ENCODE measurements at regions not wholly inside any gene's neighbourhood (a gene's known extent, or its start where the extent isn't known, plus 50 kb on each side); places are given as distances from the start of the nearest gene placed in this dataset.

DNA sequence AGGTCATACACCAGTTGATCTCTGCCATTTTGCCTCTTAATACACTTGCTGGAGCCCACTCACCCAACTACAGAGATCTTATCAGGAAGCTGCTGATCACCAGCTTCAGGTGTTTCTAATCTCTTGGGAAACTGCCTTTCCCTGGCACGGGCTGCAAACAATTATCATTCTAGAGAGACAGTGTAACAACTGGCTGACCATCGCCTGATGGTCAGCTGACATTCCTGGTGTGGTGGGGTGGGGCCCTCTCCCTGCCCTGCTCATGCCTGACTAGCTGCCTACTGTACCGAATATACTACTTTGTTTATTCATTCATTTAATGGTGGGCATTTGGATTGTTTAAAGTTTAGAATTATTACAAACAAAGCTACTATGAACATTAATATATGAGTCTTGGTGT, 311.5 kb downstream of the CBLN2 start:
- no peak for TF ChIP-seq CTCF (optimal IDR thresholded peaks at IDR 0.05 in 1 of 3, IDR thresholded peaks at IDR 0.05 in 1 of 3, conservative IDR thresholded peaks at IDR 0.05 in 1 of 3; ENCODE audit: extremely low read depth in 1 of 3, insufficient read depth in 2 of 3, low read length in 3 of 3)
- no peak for TF ChIP-seq EZH2 (IDR thresholded peaks at IDR 0.05; ENCODE audit: low read length)
